HG02981 (cell line): ENCODE measurements at regions not wholly inside any gene's neighbourhood (a gene's known extent, or its start where the extent isn't known, plus 50 kb on each side); places are given as distances from the start of the nearest gene placed in this dataset.

Source experiments
- ATAC-seq: cut with Tn5 transposase; IDR thresholded peaks from one replicate; pipeline ENCODE4 v1.9.1; 2021; ENCODE audit warnings: mild to moderate bottlenecking, moderate library complexity; ENCODE audit not compliant: unreplicated experiment

DNA sequence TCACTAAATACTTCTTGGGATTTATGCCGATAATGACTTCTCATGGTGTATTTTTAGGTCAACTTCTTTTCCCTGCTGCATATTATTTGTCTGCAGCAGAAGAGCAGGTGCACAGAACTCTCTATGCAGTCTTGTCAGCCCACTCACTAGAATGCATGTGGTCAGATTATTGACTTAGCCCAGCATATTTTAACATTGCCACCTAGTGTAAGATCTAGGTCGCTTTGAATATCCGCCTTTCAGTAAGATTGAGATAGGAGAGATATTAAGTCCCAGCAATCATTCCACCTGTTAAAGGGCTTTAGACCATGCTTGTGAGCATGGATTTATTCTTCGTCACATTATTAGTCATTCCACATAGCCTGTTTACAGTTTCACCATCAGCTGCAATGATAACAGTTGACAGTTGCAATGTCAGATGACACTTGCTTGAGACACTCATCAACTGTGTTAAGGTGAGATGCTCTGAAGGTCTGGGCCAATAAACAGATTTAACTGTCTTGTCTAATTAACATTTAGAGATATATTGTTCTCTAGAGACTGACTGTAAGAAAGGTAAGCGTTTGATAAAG is 491.7 kb downstream of the ARL4A start:
- ATAC-seq, result no peak

- no peak for ATAC-seq
Observed at GRCh38 chr7:13179775-13180523, 492.5 kb downstream of the ARL4A start.

- ATAC-seq, result no peak
Observed at GRCh38 chr7:13181216-13181615, 493.8 kb downstream of the ARL4A start.

GRCh38 chr7:13185139-13185538 is 497.7 kb downstream of the ARL4A start:
- ATAC-seq, result no peak

DNA sequence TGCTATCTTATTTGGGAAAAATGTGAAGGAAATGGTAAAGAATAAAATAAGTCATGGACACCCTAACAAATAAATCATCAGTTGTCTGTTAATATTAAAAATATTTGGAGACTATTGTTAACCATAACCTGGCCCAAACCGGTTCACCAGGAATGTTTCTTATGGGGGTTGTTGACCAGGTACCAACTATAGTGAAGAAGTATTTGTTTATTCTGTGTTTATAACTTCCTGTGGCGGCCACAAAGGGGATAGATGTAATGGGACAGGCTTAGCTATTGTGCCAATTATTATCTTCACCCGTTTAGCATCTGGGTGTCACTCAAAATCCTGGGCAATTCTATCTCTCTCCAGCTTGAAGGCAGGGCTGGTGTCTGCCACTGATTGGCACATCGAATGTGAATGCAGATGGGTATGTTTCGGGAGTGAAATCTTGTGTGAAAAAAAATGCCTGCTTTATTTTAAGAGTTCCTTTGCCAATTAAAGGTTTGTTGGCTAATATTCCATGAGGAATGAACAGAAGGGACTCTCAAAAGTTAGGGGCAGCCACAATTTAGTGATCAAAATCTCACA is 500.9 kb downstream of the ARL4A start:
- no peak for ATAC-seq

DNA sequence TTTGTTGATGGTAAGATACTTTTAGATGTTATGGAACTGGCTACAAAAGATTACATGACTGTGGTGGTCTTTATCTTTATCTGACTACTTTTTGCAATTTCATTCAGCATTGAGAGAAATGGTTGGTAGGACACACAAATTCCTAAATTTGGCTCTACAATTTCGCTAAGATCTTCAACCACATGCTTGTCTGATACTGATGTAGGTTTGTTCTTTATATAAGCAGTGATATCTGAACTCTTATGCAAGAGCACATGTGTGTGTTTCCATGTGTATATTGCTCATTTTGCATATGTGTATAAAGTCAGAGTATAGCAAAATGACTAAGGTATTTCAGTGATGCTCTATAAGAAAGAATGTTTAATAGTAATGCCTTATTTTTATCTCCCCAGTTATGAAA is 501.5 kb downstream of the ARL4A start:
- ATAC-seq, result no peak

DNA sequence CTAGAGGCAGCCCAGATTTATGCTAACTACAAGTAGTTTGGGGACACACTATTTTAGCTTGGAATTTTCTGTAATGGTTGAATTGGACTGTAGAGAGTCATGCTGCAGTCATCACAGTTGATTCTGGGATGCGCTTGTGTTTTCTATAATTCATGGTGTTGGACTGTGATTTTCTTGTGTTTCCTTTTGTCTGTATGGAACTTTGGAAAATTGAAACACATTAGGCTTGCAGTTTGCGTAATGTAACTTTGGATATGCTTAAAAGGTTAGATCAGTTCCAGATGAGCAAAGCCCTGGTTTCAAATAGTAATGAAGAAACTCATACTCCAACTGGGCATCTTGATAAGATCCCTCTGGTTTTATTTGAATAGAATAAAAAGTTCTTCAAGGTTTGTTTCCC is 502.2 kb downstream of the ARL4A start:
- no peak for ATAC-seq

DNA sequence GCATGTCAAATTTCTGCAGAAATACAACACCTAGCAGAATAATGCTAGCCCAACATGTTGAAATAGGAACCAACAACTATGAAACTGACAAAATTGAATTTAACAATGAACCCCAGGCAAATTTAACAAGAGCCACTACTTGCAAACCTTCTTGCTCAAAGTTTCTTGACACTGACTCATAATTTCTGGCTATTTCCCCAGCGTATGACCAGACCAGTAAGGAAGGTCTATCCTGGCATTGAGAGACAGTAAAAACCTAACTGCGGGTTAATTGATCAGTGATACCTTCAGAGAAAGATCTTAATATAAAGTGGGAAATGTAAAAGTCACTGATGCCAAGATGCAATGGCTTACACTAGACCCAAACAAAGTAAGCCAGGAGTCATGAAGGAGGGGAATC is 510.1 kb downstream of the ARL4A start:
- no peak for ATAC-seq

DNA sequence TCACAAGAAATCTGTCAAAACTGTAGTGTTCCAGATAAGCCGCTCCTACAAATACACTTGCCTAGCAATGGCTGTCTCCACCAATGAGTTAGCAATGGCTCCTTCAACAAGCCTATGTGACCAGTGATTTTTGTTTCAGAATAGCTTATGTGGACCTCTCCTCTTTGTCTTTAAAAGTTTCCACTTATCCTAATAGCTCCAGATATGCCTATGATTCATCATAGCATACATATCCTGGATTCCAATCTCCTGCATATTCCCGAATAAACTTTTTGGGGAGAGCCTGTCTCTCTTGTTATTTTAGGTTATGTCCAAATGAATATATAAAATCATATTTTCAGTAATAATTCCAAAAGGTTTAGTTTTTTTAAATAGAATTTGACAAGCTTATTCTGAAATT is 510.6 kb downstream of the ARL4A start:
- ATAC-seq, result no peak

DNA sequence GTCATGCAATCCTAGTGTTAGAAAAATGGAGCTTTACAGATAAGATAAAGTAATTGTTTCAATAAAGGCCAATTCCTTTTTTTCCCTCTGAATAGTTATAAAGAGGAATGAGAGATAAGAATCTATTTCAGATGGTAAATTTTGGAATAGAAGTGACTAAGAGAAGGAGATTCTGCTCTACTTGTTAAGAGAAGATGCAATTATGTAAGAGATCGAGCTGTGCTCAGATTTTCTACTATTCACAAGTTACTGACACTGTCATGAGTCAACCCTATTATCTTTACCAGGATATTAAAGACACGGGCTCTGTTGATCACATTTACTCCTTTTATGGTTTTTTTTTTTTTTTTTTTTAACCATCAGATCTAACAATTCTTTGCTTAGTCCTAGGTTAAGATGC is 511.3 kb downstream of the ARL4A start:
- no peak for ATAC-seq

DNA sequence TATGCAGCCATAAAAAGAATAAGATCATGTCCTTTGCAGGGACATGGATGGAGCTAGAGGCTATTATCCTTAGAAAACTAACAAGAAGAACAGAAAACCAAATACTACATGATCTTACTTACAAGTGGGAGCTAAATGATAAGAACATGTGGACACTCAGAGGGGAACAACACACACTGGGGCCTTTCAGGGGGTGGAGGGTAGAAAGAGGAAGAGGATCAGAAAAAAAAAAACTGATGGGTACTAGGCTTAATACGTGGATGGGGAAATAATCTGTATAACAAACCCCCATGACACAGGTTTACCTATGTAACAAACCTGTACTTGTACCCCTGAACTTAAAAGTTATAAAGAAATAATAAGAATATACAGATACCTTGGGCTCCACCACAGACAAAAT is 514.2 kb downstream of the ARL4A start:
- ATAC-seq, result no peak

DNA sequence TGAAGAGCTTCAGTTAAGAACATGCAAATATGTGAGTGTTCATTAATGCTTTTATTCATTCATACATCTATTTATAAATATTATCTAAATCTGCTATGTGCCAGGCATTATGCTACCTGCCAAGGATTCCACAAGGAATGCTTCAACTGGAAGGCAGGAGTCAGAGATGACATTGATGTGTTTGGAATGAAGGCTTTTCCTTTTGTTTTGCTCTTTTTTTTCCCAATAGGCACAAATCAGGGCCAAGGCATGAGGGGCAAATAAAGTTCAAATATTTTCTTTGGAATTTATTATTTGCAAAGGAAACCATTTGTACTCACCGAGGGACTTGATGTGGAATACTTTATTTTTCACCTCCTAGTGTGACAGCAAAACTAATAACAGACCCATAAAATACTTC is 530.3 kb downstream of the ARL4A start:
- ATAC-seq, result no peak

GRCh38 chr7:13225068-13225467 is 537.6 kb downstream of the ARL4A start:
- no peak for ATAC-seq

DNA sequence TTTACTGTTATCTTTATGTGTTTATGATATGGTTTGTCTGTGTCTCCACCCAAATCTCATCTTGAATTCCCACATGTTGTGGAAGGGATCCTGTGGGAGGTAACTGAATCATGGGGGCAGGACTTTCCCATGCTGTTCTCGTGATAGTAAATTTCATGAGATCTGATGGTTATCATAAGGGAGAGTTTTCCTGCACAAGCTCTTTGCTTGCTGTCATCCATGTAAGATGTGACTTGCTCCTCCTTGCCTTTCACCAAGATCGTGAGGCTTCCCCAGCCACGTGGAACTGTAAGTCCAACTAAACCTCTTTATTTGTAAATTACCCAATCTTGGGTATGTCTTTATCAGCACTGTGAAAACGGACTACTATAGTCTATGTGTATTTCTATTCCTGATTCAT is 539.0 kb downstream of the ARL4A start:
- ATAC-seq, result no peak

GRCh38 chr7:13231216-13231615 is 543.8 kb downstream of the ARL4A start:
- ATAC-seq, result no peak

DNA sequence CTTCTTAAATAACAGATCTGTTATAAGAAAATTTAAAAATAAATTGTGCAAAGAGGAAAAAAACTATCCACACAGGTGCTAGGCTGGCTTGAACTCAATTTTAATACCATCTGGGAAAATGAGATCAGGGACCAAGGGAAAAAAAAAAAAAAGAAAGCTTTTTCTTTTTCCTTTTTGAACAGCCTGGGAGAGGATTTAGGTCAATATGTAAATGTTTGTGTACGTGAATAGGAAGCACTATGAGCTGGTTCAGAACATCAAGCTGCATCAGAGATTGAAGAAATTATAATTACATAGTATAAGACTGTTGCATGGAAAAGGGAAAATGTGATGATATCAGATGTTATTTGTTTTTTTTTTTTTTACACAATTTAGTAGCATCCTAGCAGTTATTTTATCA is 548.0 kb downstream of the ARL4A start:
- no peak for ATAC-seq

GRCh38 chr7:13236026-13236425 is 548.6 kb downstream of the ARL4A start:
- ATAC-seq, result no peak

DNA sequence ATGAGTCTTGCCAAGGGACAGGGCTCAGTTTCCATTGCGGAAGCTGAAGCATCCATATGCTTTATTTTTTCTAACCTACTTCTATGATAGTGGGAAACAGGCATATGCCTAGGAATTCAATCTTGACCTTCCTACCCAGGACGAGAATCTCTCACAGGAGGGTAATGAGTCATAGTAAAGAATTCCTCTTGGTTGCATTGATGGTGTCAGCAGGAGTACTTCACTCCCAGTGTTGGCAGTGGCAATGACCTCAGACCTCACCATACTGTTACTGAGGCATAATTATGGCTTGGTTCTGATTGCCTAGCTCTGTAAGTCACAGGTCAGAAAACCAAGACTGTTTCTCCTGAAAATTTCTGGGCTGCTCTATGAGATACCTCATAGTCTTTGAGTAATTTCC is 552.9 kb downstream of the ARL4A start:
- no peak for ATAC-seq

- ATAC-seq, result no peak
Observed at GRCh38 chr7:13241416-13241815, 554.0 kb downstream of the ARL4A start.

DNA sequence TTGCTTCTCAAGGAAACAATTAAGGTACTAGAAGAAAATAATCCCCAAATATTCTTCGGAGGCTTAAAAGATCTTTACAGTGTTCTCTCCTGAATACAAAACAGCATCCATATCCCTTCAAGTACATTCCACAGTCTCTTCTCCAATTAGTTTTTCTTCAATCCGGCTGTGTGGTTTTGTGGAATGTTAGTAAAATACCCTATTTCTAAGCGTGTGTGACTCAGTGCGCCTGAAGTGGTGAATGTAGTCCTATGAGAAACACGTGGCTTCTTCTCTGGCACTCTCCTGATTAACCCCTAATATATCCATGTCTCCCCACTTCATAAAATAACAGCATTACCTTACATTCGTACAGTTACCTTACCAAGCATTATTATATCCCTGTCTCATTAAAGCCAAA is 570.2 kb downstream of the ARL4A start:
- ATAC-seq, result no peak

DNA sequence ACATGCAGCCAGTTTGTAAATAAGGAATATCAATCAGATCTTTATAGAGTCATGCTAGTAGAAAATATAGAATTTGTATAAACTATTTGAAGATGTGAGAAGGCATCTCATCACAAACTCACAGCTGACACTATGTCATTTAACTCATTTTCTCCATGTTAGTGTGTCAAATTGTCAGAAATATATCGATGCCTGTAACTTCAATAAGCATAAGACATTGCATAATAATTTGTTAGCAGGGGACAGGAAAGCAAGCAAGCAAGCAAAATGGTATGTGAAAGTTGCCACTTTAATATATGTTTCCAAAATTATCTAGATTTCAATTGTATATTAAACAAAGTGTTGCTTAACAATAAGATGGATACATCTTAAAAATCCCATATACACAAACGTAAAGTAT is 571.0 kb downstream of the ARL4A start:
- no peak for ATAC-seq

DNA sequence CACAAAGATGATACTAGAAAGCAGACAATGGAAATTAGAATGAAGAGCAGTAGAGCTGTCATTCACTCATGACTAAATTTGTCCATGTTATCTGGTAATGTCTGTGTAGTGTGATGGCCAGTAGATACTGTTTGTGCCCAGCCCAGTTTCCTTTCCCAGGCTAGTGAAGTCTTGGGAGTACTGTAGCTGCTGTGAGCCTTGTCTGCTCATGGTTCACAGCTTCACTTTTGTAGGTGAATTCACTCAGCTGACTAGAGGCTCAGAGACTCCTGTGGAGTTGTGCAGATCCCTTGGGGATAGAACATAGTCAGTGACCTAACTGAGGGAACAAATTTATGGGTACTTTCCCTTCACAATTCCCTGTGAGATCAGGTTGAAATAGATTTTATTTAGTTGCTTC is 572.5 kb downstream of the ARL4A start:
- ATAC-seq, result no peak
